ENCODE measurements at regions not wholly inside any gene's neighbourhood (a gene's known extent, or its start where the extent isn't known, plus 50 kb on each side); places are given as distances from the start of the nearest gene placed in this dataset.

DNA sequence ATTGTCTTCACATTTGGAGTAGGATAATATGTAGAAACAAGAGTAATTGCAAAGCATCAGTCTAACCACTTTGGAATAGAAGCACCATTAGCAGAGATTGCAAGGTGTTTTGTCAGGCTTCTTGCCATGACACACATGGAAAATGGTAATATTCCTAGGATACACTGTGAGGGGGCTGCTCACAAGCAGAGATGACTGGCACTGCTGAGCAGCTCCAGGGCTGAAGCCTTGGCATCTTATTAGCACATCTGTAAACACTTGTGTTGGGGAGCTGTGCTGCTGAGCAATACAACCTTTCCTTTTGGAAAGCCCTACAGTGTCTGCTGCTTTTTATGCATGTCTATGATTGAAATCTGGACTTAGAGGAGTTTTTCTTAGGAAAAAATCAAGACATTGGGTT lies 602.2 kb downstream of the XIRP2 start:
- Histone ChIP-seq H3K27me3 (ENCODE audit: low read length) (no peaks in the 10 kb centered on the region), H3K9me2 (replicated peaks; ENCODE audit: insufficient read depth, low read length) (no peaks in the 10 kb centered on the region), H3K79me2 (ENCODE audit: low read length) (no peaks in the 10 kb centered on the region), H4K20me1 (ENCODE audit: insufficient read depth, low read depth, low read length) (no peaks in the 10 kb centered on the region), H3K9ac (ENCODE audit: low read length) (no peak overlapping the region), H2AFZ (ENCODE audit: low read length) (no peak overlapping the region), H3K27ac (ENCODE audit: low read length) (no peak overlapping the region), H3K4me2 (ENCODE audit: low read depth, low read length, poor library complexity, severe bottlenecking) (no peak overlapping the region), H3K9me3 (ENCODE audit: low read length) (no peaks in the 10 kb centered on the region), H3K4me3 (ENCODE audit: low read length) (no peak overlapping the region), H3K4me1 (ENCODE audit: low read length) (no peaks in the 10 kb centered on the region), H3K36me3 (ENCODE audit: insufficient read depth, low read length) (no peaks in the 10 kb centered on the region)
- DNase-seq: no peak

DNA sequence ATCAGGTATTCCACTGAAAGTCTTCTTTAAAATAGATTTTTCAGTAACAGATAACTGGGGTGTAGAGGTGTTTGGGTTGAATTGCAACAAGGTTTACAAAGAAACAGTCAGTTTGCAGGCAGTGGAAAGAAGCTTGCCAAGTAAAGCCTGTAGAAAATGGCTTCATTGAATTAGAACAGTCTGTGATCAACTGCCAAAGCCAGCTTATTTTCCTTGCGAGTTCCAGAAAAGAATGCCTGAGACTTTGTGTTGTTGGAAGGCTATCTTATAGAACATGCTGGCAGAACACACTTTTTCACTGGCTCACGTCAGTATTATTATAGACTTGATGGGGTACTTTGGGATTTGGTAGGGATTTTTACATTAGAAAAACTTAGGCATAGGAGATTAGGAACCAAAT lies 601.0 kb downstream of the XIRP2 start:
- H3K27ac ChIP-seq (ENCODE audit: low read length): no peak overlapping the region
- no peaks in the 10 kb centered on the region for H3K4me1 ChIP-seq (ENCODE audit: low read length)
- H3K4me3 ChIP-seq (ENCODE audit: low read length): no peak overlapping the region
- no peaks in the 10 kb centered on the region for H3K27me3 ChIP-seq (ENCODE audit: low read length)
- no peak overlapping the region for H2AFZ ChIP-seq (ENCODE audit: low read length)
- no peaks in the 10 kb centered on the region for H3K79me2 ChIP-seq (ENCODE audit: low read length)
- DNase-seq: no peak
- H3K9me2 ChIP-seq (replicated peaks; ENCODE audit: insufficient read depth, low read length): no peaks in the 10 kb centered on the region
- H3K4me2 ChIP-seq (ENCODE audit: low read depth, low read length, poor library complexity, severe bottlenecking): no peak overlapping the region
- H4K20me1 ChIP-seq (ENCODE audit: insufficient read depth, low read depth, low read length): no peaks in the 10 kb centered on the region
- H3K9ac ChIP-seq (ENCODE audit: low read length): no peak overlapping the region
- no peaks in the 10 kb centered on the region for H3K36me3 ChIP-seq (ENCODE audit: insufficient read depth, low read length)
- H3K9me3 ChIP-seq (ENCODE audit: low read length): no peaks in the 10 kb centered on the region

DNA sequence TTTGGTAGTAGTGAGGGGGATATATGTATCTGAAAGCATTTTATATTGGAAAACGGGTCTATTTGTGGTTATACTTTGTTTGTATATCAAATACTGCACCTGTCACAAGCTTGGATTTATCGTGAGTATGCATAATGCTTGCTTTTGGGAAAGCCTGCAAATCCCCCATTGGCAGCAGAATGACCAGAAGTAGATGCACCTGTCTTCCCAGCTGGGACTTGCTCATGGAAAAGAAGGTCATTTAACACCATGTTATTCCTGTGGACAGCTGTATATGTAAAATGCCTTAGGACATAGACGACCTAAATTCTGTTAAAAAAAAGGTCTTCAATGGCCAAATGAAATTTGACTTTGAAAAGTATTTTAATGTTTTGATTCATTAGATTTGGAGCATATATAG lies 599.4 kb downstream of the XIRP2 start:
- Histone ChIP-seq H3K4me1 (ENCODE audit: low read length) (no peaks in the 10 kb centered on the region), H3K36me3 (ENCODE audit: insufficient read depth, low read length) (no peaks in the 10 kb centered on the region), H4K20me1 (ENCODE audit: insufficient read depth, low read depth, low read length) (no peaks in the 10 kb centered on the region), H3K79me2 (ENCODE audit: low read length) (no peaks in the 10 kb centered on the region), H3K9me3 (ENCODE audit: low read length) (no peaks in the 10 kb centered on the region), H3K27me3 (ENCODE audit: low read length) (no peaks in the 10 kb centered on the region), H3K4me2 (ENCODE audit: low read depth, low read length, poor library complexity, severe bottlenecking) (no peak overlapping the region), H3K27ac (ENCODE audit: low read length) (no peak overlapping the region), H3K9ac (ENCODE audit: low read length) (no peak overlapping the region), H3K4me3 (ENCODE audit: low read length) (no peak overlapping the region), H2AFZ (ENCODE audit: low read length) (no peak overlapping the region), H3K9me2 (replicated peaks; ENCODE audit: insufficient read depth, low read length) (no peaks in the 10 kb centered on the region)
- no peak for DNase-seq

DNA sequence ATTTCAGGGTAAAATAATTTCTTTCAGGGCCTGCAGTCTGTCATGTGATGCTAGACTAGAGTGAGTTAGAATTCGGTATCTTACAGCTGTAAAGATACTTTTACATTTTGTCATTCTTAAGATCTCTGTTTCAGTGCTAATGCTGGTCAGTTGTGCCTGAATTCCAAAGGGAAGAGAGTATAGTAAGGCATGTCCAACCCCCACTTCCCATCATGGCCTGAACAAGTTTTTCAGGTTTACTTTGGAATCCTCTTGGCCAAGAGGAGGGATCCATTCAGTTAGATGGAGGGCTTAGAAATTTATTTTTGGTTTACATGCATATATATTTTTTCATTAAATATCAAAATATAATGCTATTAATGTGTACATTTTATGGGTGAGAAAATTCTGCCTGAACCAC lies 596.6 kb downstream of the XIRP2 start:
- H3K4me1 ChIP-seq (ENCODE audit: low read length): no peaks in the 10 kb centered on the region
- H3K79me2 ChIP-seq (ENCODE audit: low read length): no peaks in the 10 kb centered on the region
- no peaks in the 10 kb centered on the region for H3K27me3 ChIP-seq (ENCODE audit: low read length)
- H3K4me2 ChIP-seq (ENCODE audit: low read depth, low read length, poor library complexity, severe bottlenecking): no peak overlapping the region
- H3K9me3 ChIP-seq (ENCODE audit: low read length): no peaks in the 10 kb centered on the region
- no peak for DNase-seq
- no peaks in the 10 kb centered on the region for H3K36me3 ChIP-seq (ENCODE audit: insufficient read depth, low read length)
- H4K20me1 ChIP-seq (ENCODE audit: insufficient read depth, low read depth, low read length): no peaks in the 10 kb centered on the region
- no peak overlapping the region for H2AFZ ChIP-seq (ENCODE audit: low read length)
- H3K27ac ChIP-seq (ENCODE audit: low read length): no peak overlapping the region
- no peak overlapping the region for H3K9ac ChIP-seq (ENCODE audit: low read length)
- H3K4me3 ChIP-seq (ENCODE audit: low read length): no peak overlapping the region
- no peaks in the 10 kb centered on the region for H3K9me2 ChIP-seq (replicated peaks; ENCODE audit: insufficient read depth, low read length)

DNA sequence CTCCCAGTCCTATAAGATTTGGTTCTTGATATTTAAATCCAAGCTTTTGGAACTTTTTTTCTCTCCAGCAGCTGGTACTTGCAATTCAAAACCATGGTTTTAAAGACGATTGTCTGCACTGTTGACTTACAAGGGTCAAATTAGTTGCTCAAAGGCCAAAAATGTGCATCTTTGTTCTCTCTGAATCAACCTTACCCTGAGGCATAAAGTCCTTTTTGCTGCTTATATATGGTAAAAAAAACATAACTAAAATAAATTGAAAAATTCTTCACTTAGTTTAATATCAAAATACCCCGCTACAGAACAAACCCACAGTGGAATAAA lies 592.7 kb downstream of the XIRP2 start:
- Histone ChIP-seq H3K9me3 (ENCODE audit: low read length) (no peaks in the 10 kb centered on the region), H3K4me3 (ENCODE audit: low read length) (no peak overlapping the region), H3K27me3 (ENCODE audit: low read length) (no peaks in the 10 kb centered on the region), H3K79me2 (ENCODE audit: low read length) (no peaks in the 10 kb centered on the region), H3K36me3 (ENCODE audit: insufficient read depth, low read length) (no peaks in the 10 kb centered on the region), H3K27ac (ENCODE audit: low read length) (no peak overlapping the region), H4K20me1 (ENCODE audit: insufficient read depth, low read depth, low read length) (no peaks in the 10 kb centered on the region), H3K9ac (ENCODE audit: low read length) (no peak overlapping the region), H2AFZ (ENCODE audit: low read length) (no peak overlapping the region), H3K9me2 (replicated peaks; ENCODE audit: insufficient read depth, low read length) (no peaks in the 10 kb centered on the region), H3K4me1 (ENCODE audit: low read length) (no peaks in the 10 kb centered on the region), H3K4me2 (ENCODE audit: low read depth, low read length, poor library complexity, severe bottlenecking) (no peak overlapping the region)
- DNase-seq: no peak

DNA sequence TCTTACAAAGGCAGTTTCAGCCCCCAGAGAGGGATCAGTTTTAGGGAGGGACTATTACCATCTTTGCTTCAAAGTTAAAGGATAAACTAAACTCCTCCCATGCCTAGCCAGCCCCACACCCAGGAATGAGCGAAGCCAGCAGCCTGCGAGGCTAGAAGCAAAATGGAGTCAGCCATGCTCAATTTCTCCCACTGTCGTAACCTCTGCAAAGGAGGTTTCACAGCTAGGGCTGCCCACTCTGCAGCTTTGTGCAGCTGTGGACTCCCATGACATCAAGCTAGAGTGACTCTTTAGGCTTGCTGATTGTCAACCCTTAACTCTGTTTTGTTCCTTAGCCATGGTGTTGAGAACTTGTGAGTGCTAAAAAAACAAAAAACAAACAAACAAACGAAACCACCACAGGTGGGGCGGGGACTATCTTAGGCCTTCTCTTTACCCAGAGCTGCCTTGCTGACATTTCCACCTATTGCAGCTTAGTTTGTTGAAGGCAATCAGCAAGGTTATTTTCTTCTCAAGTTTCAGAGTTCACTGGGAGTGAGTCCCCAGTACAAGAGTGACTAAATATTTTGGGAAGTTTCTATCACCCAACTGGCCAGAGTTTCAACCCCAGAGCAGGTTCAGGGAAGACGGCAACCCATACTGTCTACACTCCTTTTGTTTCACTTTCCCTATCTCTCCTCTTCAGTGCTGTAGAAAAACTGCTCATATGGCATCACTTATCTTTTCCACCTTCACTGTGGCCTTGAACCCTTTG lies 592.1 kb downstream of the XIRP2 start:
- Histone ChIP-seq H2AFZ (ENCODE audit: low read length) (no peak overlapping the region), H3K9ac (ENCODE audit: low read length) (no peak overlapping the region), H3K4me2 (ENCODE audit: low read depth, low read length, poor library complexity, severe bottlenecking) (no peak overlapping the region), H3K9me2 (replicated peaks; ENCODE audit: insufficient read depth, low read length) (no peaks in the 10 kb centered on the region), H3K4me1 (ENCODE audit: low read length) (no peaks in the 10 kb centered on the region), H3K27me3 (ENCODE audit: low read length) (no peaks in the 10 kb centered on the region), H3K79me2 (ENCODE audit: low read length) (no peaks in the 10 kb centered on the region), H3K9me3 (ENCODE audit: low read length) (no peaks in the 10 kb centered on the region), H4K20me1 (ENCODE audit: insufficient read depth, low read depth, low read length) (no peaks in the 10 kb centered on the region), H3K36me3 (ENCODE audit: insufficient read depth, low read length) (no peaks in the 10 kb centered on the region), H3K4me3 (ENCODE audit: low read length) (no peak overlapping the region), H3K27ac (ENCODE audit: low read length) (no peak overlapping the region)
- DNase-seq: no peak

DNA sequence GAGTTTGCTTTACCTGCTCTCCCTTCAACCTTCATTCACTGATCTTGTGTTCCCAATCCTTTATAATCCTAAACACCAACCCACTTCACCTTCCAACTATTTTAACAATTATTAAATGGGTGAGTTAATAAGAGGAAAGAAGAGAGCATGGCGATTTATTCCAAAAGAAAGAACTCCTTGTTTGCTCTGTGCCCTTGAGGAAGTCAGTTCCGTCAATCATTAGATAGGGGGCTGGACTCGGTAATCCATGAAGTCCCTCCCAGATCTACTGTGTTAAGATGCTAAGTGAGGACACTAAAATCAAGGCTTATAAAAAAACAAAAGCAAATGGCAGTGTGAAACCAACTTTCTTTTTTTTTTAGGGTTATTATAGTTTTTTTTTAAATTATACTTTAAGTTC lies 589.9 kb downstream of the XIRP2 start:
- H3K9ac ChIP-seq (ENCODE audit: low read length): no peak overlapping the region
- no peak overlapping the region for H3K4me3 ChIP-seq (ENCODE audit: low read length)
- H3K4me2 ChIP-seq (ENCODE audit: low read depth, low read length, poor library complexity, severe bottlenecking): no peak overlapping the region
- H3K27me3 ChIP-seq (ENCODE audit: low read length): no peaks in the 10 kb centered on the region
- no peaks in the 10 kb centered on the region for H3K9me3 ChIP-seq (ENCODE audit: low read length)
- no peak for DNase-seq
- H2AFZ ChIP-seq (ENCODE audit: low read length): no peak overlapping the region
- no peaks in the 10 kb centered on the region for H3K36me3 ChIP-seq (ENCODE audit: insufficient read depth, low read length)
- H3K27ac ChIP-seq (ENCODE audit: low read length): no peak overlapping the region
- H4K20me1 ChIP-seq (ENCODE audit: insufficient read depth, low read depth, low read length): no peaks in the 10 kb centered on the region
- no peaks in the 10 kb centered on the region for H3K4me1 ChIP-seq (ENCODE audit: low read length)
- no peaks in the 10 kb centered on the region for H3K79me2 ChIP-seq (ENCODE audit: low read length)
- H3K9me2 ChIP-seq (replicated peaks; ENCODE audit: insufficient read depth, low read length): no peaks in the 10 kb centered on the region

DNA sequence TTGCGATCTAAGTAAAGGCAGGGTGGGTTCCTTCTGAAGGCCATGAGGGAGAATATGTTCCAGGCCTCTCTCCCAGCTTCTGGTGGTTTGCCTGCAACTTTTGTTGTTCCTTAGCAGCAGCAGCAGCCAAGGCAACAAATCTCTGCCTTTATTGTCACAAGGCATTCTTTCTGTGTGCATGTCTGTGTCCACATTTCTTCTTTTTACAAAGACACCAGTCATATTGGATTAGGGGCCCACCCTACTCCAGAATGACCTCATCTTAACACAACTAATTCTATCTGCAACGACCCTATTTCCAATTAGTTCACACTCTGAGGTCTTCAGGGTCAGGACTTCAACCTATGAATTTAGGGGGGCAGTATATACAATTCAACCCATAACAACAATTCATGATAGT lies 587.5 kb downstream of the XIRP2 start:
- no peaks in the 10 kb centered on the region for H3K4me1 ChIP-seq (ENCODE audit: low read length)
- no peaks in the 10 kb centered on the region for H3K36me3 ChIP-seq (ENCODE audit: insufficient read depth, low read length)
- no peak overlapping the region for H3K27ac ChIP-seq (ENCODE audit: low read length)
- no peak overlapping the region for H2AFZ ChIP-seq (ENCODE audit: low read length)
- no peaks in the 10 kb centered on the region for H3K27me3 ChIP-seq (ENCODE audit: low read length)
- H3K9ac ChIP-seq (ENCODE audit: low read length): no peak overlapping the region
- no peaks in the 10 kb centered on the region for H3K79me2 ChIP-seq (ENCODE audit: low read length)
- H3K4me3 ChIP-seq (ENCODE audit: low read length): no peak overlapping the region
- no peak overlapping the region for H3K4me2 ChIP-seq (ENCODE audit: low read depth, low read length, poor library complexity, severe bottlenecking)
- no peaks in the 10 kb centered on the region for H4K20me1 ChIP-seq (ENCODE audit: insufficient read depth, low read depth, low read length)
- DNase-seq: no peak
- no peaks in the 10 kb centered on the region for H3K9me3 ChIP-seq (ENCODE audit: low read length)
- H3K9me2 ChIP-seq (replicated peaks; ENCODE audit: insufficient read depth, low read length): no peaks in the 10 kb centered on the region

DNA sequence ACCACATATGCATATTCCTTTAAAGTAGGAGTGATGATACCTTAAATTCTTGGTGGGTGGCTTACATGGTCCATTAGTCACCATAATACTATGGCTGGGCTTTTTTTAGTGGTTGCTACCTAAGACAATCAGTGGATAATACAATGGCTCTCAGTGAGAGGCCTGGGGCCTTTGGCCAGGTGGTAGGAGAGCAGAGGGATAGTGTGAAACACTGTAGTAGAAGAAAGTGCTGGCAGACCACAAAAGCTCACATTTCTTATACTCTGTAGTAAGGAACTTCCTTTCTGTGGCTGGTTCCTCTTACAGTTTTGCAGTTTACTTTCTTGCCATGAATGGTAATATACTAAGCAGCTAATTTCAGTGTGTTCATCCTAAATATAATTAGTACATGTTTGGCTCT lies 583.5 kb downstream of the XIRP2 start:
- H3K4me2 ChIP-seq (ENCODE audit: low read depth, low read length, poor library complexity, severe bottlenecking): no peak overlapping the region
- no peaks in the 10 kb centered on the region for H3K36me3 ChIP-seq (ENCODE audit: insufficient read depth, low read length)
- H3K79me2 ChIP-seq (ENCODE audit: low read length): no peaks in the 10 kb centered on the region
- no peaks in the 10 kb centered on the region for H3K9me2 ChIP-seq (replicated peaks; ENCODE audit: insufficient read depth, low read length)
- H3K27ac ChIP-seq (ENCODE audit: low read length): no peak overlapping the region
- H4K20me1 ChIP-seq (ENCODE audit: insufficient read depth, low read depth, low read length): no peaks in the 10 kb centered on the region
- no peak for DNase-seq
- H3K4me3 ChIP-seq (ENCODE audit: low read length): no peak overlapping the region
- H3K4me1 ChIP-seq (ENCODE audit: low read length): no peaks in the 10 kb centered on the region
- no peak overlapping the region for H2AFZ ChIP-seq (ENCODE audit: low read length)
- no peaks in the 10 kb centered on the region for H3K27me3 ChIP-seq (ENCODE audit: low read length)
- H3K9ac ChIP-seq (ENCODE audit: low read length): no peak overlapping the region
- H3K9me3 ChIP-seq (ENCODE audit: low read length): no peaks in the 10 kb centered on the region

Measured in Karpas-422 (cell line).